HCT116 (cell line): ENCODE measurements at regions not wholly inside any gene's neighbourhood (a gene's known extent, or its start where the extent isn't known, plus 50 kb on each side); places are given as distances from the start of the nearest gene placed in this dataset.

ENCODE experiments used
- ATAC-seq: fragments of 200-7000 bp; cut with Tn5 transposase; 2 replicates; pipeline ENCODE4 v1.9.1; 2020; ENCODE audit warnings: mild to moderate bottlenecking, moderate library complexity
- BruUV-seq: library from RNA; stranded (reverse); fragments of 400-500 nt; replicated peaks from 2 replicates; lab custom pipeline; 2021; lab: Mats Ljungman, UMichigan
- CTCF ChIA-PET: fragments of 300-600 bp; sonication (Branson Sonifier 250); formaldehyde crosslinking; loops from one replicate; lab custom pipeline; 2021; ENCODE audit warnings: antibody characterized with exemption; lab: Charles Lee
- POLR2A ChIA-PET: fragments of 300-600, 350-600 bp; sonication (Branson Sonifier 250); formaldehyde crosslinking; loops from one replicate; lab custom pipeline; 2021; ENCODE audit warnings: antibody characterized with exemption; lab: Charles Lee
- RAD21 ChIA-PET, 2 experiments: fragments of 300-600 bp; sonication (Branson Sonifier 250); formaldehyde crosslinking; loops; one replicate each; lab custom pipeline; 2023; ENCODE audit warnings: low total read pairs in 2 of 2; ENCODE audit not compliant: uncharacterized antibody in 2 of 2, unreplicated experiment in 2 of 2, low non-redundant PET in 1 of 2; lab: Charles Lee
- DNase-seq: peaks from one replicate; pipeline ENCODE4 v3.0.0-alpha.2; 2010; ENCODE audit warnings: low read depth, low spot score
- H2AFZ ChIP-seq: fragments of 200-600 bp; shearing (Covaris generic), sonication (generic); 2 replicates; pipeline ENCODE4 v1.6.1; 2017; ENCODE audit warnings: low read depth, mixed run types, mixed read lengths, antibody characterized with exemption, low read length; ENCODE audit not compliant: poor library complexity, severe bottlenecking
- H3K27ac ChIP-seq: 2 replicates; pipeline ENCODE4 v1.5.1; 2012; ENCODE audit warnings: low read depth, low read length
- H3K27me3 ChIP-seq: fragments of 200-600 bp; sonication (generic); 2 replicates; pipeline ENCODE4 v1.6.1; 2016; ENCODE audit warnings: mixed run types, low read length, mixed read lengths; ENCODE audit not compliant: insufficient read depth
- H3K36me3 ChIP-seq, 2 experiments: fragments of 200-500 bp in 1 of 2; fragments of 200-600 bp in 1 of 2; sonication (Bioruptor generic) in 1 of 2; sonication (generic) in 1 of 2; 2 replicates each; pipeline versions ENCODE4 v1.5.1 to v1.6.1; 2014 to 2016; ENCODE audit warnings: low read length in 2 of 2, inconsistent platforms in 1 of 2, mixed read lengths in 1 of 2, mixed run types in 1 of 2; ENCODE audit not compliant: insufficient read depth in 2 of 2, control insufficient read depth in 1 of 2
- H3K4me1 ChIP-seq, 2 experiments: fragments of 200-600 bp in 1 of 2; sonication (generic) in 1 of 2; 2 replicates each; pipeline versions ENCODE4 v1.5.1 to v1.6.1; 2012 to 2017; ENCODE audit warnings: low read length in 2 of 2, inconsistent platforms in 1 of 2, mild to moderate bottlenecking in 1 of 2, mixed read lengths in 1 of 2, mixed run types in 1 of 2, moderate library complexity in 1 of 2; ENCODE audit not compliant: insufficient read depth in 2 of 2, control insufficient read depth in 1 of 2
- H3K4me2 ChIP-seq: fragments of 200-600 bp; sonication (generic); 2 replicates; pipeline ENCODE4 v1.6.1; 2017; ENCODE audit warnings: mixed run types, low read length, mixed read lengths
- H3K4me3 ChIP-seq, 2 experiments: fragments of 200-600 bp in 1 of 2; sonication (generic) in 1 of 2; replicated peaks in 1 of 2; 2 replicates each; pipeline ENCODE4 v1.5.1; 2011 to 2016; ENCODE audit warnings: low read length in 2 of 2, control low read depth in 1 of 2, low read depth in 1 of 2, mild to moderate bottlenecking in 1 of 2, mixed read lengths in 1 of 2, mixed run types in 1 of 2
- H3K79me2 ChIP-seq: fragments of 200-600 bp; sonication (generic); 2 replicates; pipeline ENCODE4 v1.6.1; 2017; ENCODE audit warnings: mild to moderate bottlenecking, mixed run types, low read length, moderate library complexity, mixed read lengths; ENCODE audit not compliant: insufficient read depth
- H3K9ac ChIP-seq: fragments of 200-600 bp; sonication (generic); 2 replicates; pipeline ENCODE4 v1.6.1; 2016; ENCODE audit warnings: low read length, mixed read lengths
- H3K9me2 ChIP-seq: fragments of 200-600 bp; sonication (generic), shearing (Covaris generic); 2 replicates; pipeline ENCODE4 v1.6.1; 2017; ENCODE audit warnings: mixed run types, mild to moderate bottlenecking, moderate library complexity; ENCODE audit not compliant: insufficient read depth
- H3K9me3 ChIP-seq, 2 experiments: fragments of 200-500 bp in 1 of 2; fragments of 200-600 bp in 1 of 2; sonication (Bioruptor generic) in 1 of 2; sonication (generic) in 1 of 2; 2 replicates each; pipeline ENCODE4 v1.6.1; 2014 to 2017; ENCODE audit warnings: low read length in 2 of 2, mixed read lengths in 2 of 2, inconsistent platforms in 1 of 2, low read depth in 1 of 2, mild to moderate bottlenecking in 1 of 2, mixed run types in 1 of 2, moderate library complexity in 1 of 2; ENCODE audit not compliant: control insufficient read depth in 1 of 2, insufficient read depth in 1 of 2
- H4K20me1 ChIP-seq: fragments of 200-600 bp; sonication (generic), shearing (Covaris generic); 2 replicates; pipeline ENCODE4 v1.6.1; 2017; ENCODE audit warnings: mixed run types, mild to moderate bottlenecking, moderate library complexity; ENCODE audit not compliant: insufficient read depth
- CEBPB ChIP-seq: IDR thresholded peaks from 2 replicates; pipeline ENCODE4 v1.6.1; 2012; ENCODE audit warnings: low read depth
- JUND ChIP-seq: IDR thresholded peaks from 2 replicates; pipeline ENCODE4 v1.6.1; 2012
- POLR2A ChIP-seq: IDR thresholded peaks from 2 replicates; pipeline ENCODE4 v1.7.0; 2011; ENCODE audit warnings: borderline replicate concordance; ENCODE audit not compliant: insufficient read depth, insufficient read length; ENCODE audit errors: extremely low read depth
- SIN3A ChIP-seq: IDR thresholded peaks from 2 replicates; pipeline ENCODE4 v1.6.1; 2012; ENCODE audit warnings: low read depth
- SP1 ChIP-seq: IDR thresholded peaks from 2 replicates; pipeline ENCODE4 v1.6.1; 2012; ENCODE audit warnings: low read depth
- ZFX ChIP-seq: fragments of 450-650 bp; IDR thresholded peaks from 2 replicates; pipeline ENCODE4 v1.6.1; 2017
- ZNF274 ChIP-seq: fragments of 200-500 bp; sonication (Bioruptor generic); IDR thresholded peaks from 2 replicates; pipeline ENCODE4 v1.6.1; 2014; ENCODE audit warnings: mild to moderate bottlenecking, low read depth, low read length, inconsistent platforms
- intact Hi-C: fragments of 100-400 bp; cut with micrococcal nuclease; formaldehyde crosslinking; loops from 2 replicates; pipeline ENCODE4 v1.10.0; 2022
- TF ChIP-seq, protein P1 (sequence below): IDR thresholded peaks from 2 replicates; pipeline ENCODE4 v1.6.1; 2011; ENCODE audit warnings: mild to moderate bottlenecking, low read length, moderate library complexity; ENCODE audit not compliant: insufficient replicate concordance; ENCODE audit errors: extremely low read depth
- TF ChIP-seq, protein P2 (sequence below): IDR thresholded peaks from 2 replicates; pipeline ENCODE4 v1.6.1; 2012; ENCODE audit warnings: low read depth
- TF ChIP-seq, protein P3 (sequence below): IDR thresholded peaks from 2 replicates; pipeline ENCODE4 v1.6.1; 2012
- TF ChIP-seq, protein P4 (sequence below), 3 experiments: fragments of 200-600 bp in 1 of 3; sonication (generic) in 1 of 3; IDR thresholded peaks in 2 of 3; conservative IDR thresholded peaks in 1 of 3; 2 replicates each; pipeline ENCODE4 v1.5.1; 2012 to 2017; ENCODE audit warnings: low read depth in 2 of 3, low read length in 2 of 3, antibody characterized with exemption in 1 of 3, borderline replicate concordance in 1 of 3, control low read depth in 1 of 3, mild to moderate bottlenecking in 1 of 3, mixed read lengths in 1 of 3, mixed run types in 1 of 3, moderate library complexity in 1 of 3; ENCODE audit not compliant: insufficient read depth in 1 of 3

DNA sequence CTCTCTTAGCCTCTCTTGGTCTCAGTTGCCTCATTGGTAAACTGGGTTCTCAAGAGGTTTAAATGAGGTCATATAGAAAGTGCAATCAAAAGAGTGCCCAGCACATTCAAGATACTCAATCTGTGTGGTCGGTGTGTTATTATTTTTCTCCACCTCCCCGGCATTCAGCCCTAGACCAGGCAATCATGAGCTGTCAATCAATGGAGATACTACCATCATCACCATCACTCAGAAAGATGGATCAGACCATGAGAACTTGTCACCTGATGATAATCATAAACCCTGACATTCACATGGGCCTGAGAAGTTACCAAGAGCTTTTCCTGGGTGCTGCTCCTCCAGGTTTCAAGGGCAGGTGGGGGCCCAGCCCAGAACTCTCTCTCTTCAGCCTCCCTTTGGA, 166.1 kb downstream of the MN1 start:
- TF ChIP-seq SIN3A (no peak), SP1 (no peak), POLR2A (no peak), CEBPB (no peak), ZNF274 (no peak), ZFX (no peak), JUND (no peak)
- TF ChIP-seq, protein P1, sequence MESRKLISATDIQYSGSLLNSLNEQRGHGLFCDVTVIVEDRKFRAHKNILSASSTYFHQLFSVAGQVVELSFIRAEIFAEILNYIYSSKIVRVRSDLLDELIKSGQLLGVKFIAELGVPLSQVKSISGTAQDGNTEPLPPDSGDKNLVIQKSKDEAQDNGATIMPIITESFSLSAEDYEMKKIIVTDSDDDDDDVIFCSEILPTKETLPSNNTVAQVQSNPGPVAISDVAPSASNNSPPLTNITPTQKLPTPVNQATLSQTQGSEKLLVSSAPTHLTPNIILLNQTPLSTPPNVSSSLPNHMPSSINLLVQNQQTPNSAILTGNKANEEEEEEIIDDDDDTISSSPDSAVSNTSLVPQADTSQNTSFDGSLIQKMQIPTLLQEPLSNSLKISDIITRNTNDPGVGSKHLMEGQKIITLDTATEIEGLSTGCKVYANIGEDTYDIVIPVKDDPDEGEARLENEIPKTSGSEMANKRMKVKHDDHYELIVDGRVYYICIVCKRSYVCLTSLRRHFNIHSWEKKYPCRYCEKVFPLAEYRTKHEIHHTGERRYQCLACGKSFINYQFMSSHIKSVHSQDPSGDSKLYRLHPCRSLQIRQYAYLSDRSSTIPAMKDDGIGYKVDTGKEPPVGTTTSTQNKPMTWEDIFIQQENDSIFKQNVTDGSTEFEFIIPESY = no peak
- TF ChIP-seq, protein P2, sequence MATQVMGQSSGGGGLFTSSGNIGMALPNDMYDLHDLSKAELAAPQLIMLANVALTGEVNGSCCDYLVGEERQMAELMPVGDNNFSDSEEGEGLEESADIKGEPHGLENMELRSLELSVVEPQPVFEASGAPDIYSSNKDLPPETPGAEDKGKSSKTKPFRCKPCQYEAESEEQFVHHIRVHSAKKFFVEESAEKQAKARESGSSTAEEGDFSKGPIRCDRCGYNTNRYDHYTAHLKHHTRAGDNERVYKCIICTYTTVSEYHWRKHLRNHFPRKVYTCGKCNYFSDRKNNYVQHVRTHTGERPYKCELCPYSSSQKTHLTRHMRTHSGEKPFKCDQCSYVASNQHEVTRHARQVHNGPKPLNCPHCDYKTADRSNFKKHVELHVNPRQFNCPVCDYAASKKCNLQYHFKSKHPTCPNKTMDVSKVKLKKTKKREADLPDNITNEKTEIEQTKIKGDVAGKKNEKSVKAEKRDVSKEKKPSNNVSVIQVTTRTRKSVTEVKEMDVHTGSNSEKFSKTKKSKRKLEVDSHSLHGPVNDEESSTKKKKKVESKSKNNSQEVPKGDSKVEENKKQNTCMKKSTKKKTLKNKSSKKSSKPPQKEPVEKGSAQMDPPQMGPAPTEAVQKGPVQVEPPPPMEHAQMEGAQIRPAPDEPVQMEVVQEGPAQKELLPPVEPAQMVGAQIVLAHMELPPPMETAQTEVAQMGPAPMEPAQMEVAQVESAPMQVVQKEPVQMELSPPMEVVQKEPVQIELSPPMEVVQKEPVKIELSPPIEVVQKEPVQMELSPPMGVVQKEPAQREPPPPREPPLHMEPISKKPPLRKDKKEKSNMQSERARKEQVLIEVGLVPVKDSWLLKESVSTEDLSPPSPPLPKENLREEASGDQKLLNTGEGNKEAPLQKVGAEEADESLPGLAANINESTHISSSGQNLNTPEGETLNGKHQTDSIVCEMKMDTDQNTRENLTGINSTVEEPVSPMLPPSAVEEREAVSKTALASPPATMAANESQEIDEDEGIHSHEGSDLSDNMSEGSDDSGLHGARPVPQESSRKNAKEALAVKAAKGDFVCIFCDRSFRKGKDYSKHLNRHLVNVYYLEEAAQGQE = no peak
- TF ChIP-seq, protein P3, sequence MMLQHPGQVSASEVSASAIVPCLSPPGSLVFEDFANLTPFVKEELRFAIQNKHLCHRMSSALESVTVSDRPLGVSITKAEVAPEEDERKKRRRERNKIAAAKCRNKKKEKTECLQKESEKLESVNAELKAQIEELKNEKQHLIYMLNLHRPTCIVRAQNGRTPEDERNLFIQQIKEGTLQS = no peak
- TF ChIP-seq, protein P4, sequence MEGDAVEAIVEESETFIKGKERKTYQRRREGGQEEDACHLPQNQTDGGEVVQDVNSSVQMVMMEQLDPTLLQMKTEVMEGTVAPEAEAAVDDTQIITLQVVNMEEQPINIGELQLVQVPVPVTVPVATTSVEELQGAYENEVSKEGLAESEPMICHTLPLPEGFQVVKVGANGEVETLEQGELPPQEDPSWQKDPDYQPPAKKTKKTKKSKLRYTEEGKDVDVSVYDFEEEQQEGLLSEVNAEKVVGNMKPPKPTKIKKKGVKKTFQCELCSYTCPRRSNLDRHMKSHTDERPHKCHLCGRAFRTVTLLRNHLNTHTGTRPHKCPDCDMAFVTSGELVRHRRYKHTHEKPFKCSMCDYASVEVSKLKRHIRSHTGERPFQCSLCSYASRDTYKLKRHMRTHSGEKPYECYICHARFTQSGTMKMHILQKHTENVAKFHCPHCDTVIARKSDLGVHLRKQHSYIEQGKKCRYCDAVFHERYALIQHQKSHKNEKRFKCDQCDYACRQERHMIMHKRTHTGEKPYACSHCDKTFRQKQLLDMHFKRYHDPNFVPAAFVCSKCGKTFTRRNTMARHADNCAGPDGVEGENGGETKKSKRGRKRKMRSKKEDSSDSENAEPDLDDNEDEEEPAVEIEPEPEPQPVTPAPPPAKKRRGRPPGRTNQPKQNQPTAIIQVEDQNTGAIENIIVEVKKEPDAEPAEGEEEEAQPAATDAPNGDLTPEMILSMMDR (IDR thresholded peaks at IDR 0.05 in 2 of 3, conservative IDR thresholded peaks at IDR 0.05 in 1 of 3; ENCODE audit: borderline replicate concordance in 1 of 3, insufficient read depth in 1 of 3, low read depth in 2 of 3, low read length in 2 of 3) = no peak
- TF ChIP-seq, all 23 proteins: peak for 0
- Histone ChIP-seq H3K79me2 (no peaks in the 10 kb centered on the region), H3K9ac (no peak overlapping the region), H3K4me3 (no peak overlapping the region), H3K9me2 (no peaks in the 10 kb centered on the region), H3K36me3 (no peaks in the 10 kb centered on the region), H2AFZ (no peak overlapping the region), H3K9me3 (no peaks in the 10 kb centered on the region), H3K4me1 (no peaks in the 10 kb centered on the region; a peak in 1 of 4 replicates), H3K4me2 (no peak overlapping the region), H3K27ac (no peak overlapping the region), H4K20me1 (no peaks in the 10 kb centered on the region), H3K27me3 (no peaks in the 10 kb centered on the region)
- ChIA-PET CTCF (no interaction called here), RAD21 (no interaction called here), POLR2A (no interaction called here)
- no peak for DNase-seq
- ATAC-seq = no peak
- intact Hi-C loops = no loop called here
- no TSS peak for BruUV-seq
